MM.1S (cell line): ENCODE measurements at regions not wholly inside any gene's neighbourhood (a gene's known extent, or its start where the extent isn't known, plus 50 kb on each side); places are given as distances from the start of the nearest gene placed in this dataset.

Source experiments
- DNase-seq: peaks from one replicate; pipeline ENCODE4 v3.0.0-alpha.2; 2015
- H2AFZ ChIP-seq: fragments of 300-600 bp; sonication (generic); 2 replicates; pipeline ENCODE4 v1.6.0; 2016; ENCODE audit warnings: antibody characterized with exemption, low read length
- H3F3A ChIP-seq: fragments of 300-600 bp; sonication (generic); 2 replicates; pipeline ENCODE4 v1.6.1; 2016; ENCODE audit warnings: mild to moderate bottlenecking, antibody characterized with exemption, low read length, moderate library complexity, mixed read lengths; ENCODE audit not compliant: insufficient read depth
- H3K27ac ChIP-seq: fragments of 300-600 bp; sonication (generic); 2 replicates; pipeline ENCODE4 v1.5.1; 2016; ENCODE audit warnings: mild to moderate bottlenecking, low read length
- H3K27me3 ChIP-seq: fragments of 300-600 bp; sonication (generic); replicated peaks from 2 replicates; pipeline ENCODE4 v1.6.0; 2016; ENCODE audit warnings: low read length; ENCODE audit not compliant: insufficient read depth
- H3K36me3 ChIP-seq: fragments of 300-600 bp; sonication (generic); replicated peaks from 2 replicates; pipeline ENCODE4 v1.6.1; 2016; ENCODE audit warnings: mild to moderate bottlenecking, low read length, mixed read lengths; ENCODE audit not compliant: insufficient read depth
- H3K4me1 ChIP-seq: fragments of 300-600 bp; sonication (generic); 2 replicates; pipeline ENCODE4 v1.6.1; 2016; ENCODE audit warnings: low read length, mixed read lengths
- H3K4me2 ChIP-seq: fragments of 300-600 bp; sonication (generic); 2 replicates; pipeline ENCODE4 v1.6.0; 2016; ENCODE audit warnings: low read depth, low read length
- H3K4me3 ChIP-seq: fragments of 300-600 bp; sonication (generic); 2 replicates; pipeline ENCODE4 v1.5.1; 2016; ENCODE audit warnings: low read length, mixed read lengths
- H3K79me2 ChIP-seq: fragments of 300-600 bp; sonication (generic); 2 replicates; pipeline ENCODE4 v1.6.1; 2016; ENCODE audit warnings: mixed run types, low read length, mixed read lengths
- H3K9ac ChIP-seq: fragments of 300-600 bp; sonication (generic); 2 replicates; pipeline ENCODE4 v1.6.1; 2016; ENCODE audit warnings: low read length, mixed read lengths
- H3K9me2 ChIP-seq: fragments of 300-600 bp; sonication (generic); replicated peaks from 2 replicates; pipeline ENCODE4 v1.6.1; 2016; ENCODE audit warnings: mild to moderate bottlenecking, low read length, mixed read lengths; ENCODE audit not compliant: insufficient read depth
- H3K9me3 ChIP-seq: fragments of 300-600 bp; sonication (generic); replicated peaks from 2 replicates; pipeline ENCODE4 v1.6.1; 2016; ENCODE audit warnings: mild to moderate bottlenecking, low read length, mixed read lengths; ENCODE audit not compliant: insufficient read depth
- H4K20me1 ChIP-seq: fragments of 300-600 bp; sonication (generic); 2 replicates; pipeline ENCODE4 v1.6.1; 2016; ENCODE audit warnings: mild to moderate bottlenecking, low read length, moderate library complexity, mixed read lengths; ENCODE audit not compliant: insufficient read depth
- EZH2 ChIP-seq: fragments of 300-600 bp; sonication (generic); optimal IDR thresholded peaks from 2 replicates; pipeline ENCODE3; 2017; ENCODE audit warnings: low read depth, mild to moderate bottlenecking, antibody characterized with exemption, low read length, mixed read lengths
- EZH2phosphoT487 ChIP-seq: fragments of 300-600 bp; sonication (generic); IDR thresholded peaks from 2 replicates; pipeline ENCODE4 v1.6.1; 2018; ENCODE audit warnings: antibody characterized with exemption, low read length
- TF ChIP-seq, protein P1 (sequence below): fragments of 300-600 bp; sonication (generic); IDR thresholded peaks from 2 replicates; pipeline ENCODE4 v1.5.1; 2016; ENCODE audit warnings: antibody characterized with exemption, low read length, mixed read lengths

DNA sequence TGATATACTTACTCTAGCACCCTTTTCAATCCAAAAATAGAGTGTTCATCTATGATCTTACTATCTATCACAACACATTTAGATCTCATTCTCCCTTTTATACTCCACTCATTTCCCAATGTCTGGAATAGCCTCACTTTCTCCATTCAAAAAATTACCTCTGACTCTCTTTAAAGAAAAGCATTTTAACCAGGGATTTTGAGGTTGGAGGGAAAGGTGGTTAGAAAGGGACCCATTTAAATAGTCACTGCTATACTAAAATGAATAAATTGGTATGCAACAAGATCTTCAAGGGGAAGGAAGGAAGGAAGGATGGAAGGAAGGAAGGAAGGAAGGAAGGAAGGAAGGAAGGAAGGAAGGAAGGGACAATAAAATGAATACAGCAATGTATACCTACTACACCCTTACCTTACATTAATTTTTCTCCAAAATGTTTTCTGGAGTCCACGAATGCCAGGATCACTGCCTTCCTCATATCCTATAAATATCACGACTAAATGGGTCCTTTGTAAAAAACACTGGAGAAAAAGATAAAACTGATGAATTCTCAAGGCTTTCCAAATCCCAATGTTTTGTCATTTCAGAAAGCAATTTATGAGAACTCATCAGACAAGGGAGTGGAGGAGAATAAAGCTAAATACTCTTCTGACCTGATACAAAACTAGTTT, 202.7 kb downstream of the ZEB2 start:
- Histone ChIP-seq H3K9me3 (no peaks in the 10 kb centered on the region), H3K27ac (no peak overlapping the region), H3K36me3 (no peaks in the 10 kb centered on the region), H3K79me2 (no peaks in the 10 kb centered on the region), H3K4me2 (no peak overlapping the region), H3K27me3 (no peaks in the 10 kb centered on the region), H2AFZ (no peak overlapping the region), H3K4me1 (no peaks in the 10 kb centered on the region), H3K9me2 (no peaks in the 10 kb centered on the region), H3K9ac (no peak overlapping the region), H4K20me1 (no peaks in the 10 kb centered on the region), H3F3A (no peaks in the 10 kb centered on the region), H3K4me3 (no peak overlapping the region)
- no peak for TF ChIP-seq EZH2phosphoT487
- no peak for TF ChIP-seq EZH2
- TF ChIP-seq, protein P1, sequence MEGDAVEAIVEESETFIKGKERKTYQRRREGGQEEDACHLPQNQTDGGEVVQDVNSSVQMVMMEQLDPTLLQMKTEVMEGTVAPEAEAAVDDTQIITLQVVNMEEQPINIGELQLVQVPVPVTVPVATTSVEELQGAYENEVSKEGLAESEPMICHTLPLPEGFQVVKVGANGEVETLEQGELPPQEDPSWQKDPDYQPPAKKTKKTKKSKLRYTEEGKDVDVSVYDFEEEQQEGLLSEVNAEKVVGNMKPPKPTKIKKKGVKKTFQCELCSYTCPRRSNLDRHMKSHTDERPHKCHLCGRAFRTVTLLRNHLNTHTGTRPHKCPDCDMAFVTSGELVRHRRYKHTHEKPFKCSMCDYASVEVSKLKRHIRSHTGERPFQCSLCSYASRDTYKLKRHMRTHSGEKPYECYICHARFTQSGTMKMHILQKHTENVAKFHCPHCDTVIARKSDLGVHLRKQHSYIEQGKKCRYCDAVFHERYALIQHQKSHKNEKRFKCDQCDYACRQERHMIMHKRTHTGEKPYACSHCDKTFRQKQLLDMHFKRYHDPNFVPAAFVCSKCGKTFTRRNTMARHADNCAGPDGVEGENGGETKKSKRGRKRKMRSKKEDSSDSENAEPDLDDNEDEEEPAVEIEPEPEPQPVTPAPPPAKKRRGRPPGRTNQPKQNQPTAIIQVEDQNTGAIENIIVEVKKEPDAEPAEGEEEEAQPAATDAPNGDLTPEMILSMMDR = no peak
- DNase-seq = no peak

DNA sequence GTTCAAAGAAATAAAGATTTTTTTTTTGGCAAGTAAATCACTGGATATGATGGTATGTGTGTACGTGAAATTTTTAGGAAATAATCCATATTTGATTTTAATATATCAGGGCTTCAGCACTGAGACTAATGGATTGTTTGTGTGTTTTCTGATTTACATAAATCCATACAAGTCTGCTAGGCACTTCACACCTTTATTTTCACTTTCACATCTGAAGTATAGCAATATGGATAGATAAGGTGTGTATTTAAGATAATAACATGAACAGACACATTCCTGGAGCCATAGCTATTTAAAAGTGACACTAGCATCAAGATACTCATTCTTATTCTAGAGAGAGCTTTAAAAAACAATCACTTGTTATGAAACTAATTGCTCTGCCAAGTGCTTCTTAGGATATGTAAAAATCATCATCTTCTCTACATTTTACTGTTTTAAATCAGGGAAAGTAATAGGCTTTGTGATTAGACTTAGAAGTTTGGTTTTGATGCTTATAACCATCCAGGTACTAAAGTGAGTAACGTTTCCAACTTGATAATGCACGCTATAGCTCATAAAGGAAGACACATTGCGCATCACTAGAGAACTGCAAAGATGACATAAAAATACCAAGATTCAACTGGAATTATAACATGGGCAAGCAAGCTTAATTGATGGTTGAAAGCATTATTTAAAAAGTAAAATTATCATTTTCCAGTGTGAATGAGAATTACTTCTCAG, 208.9 kb downstream of the ZEB2 start:
- no peaks in the 10 kb centered on the region for H3K9me3 ChIP-seq
- H3K4me2 ChIP-seq = no peak overlapping the region
- no peak for DNase-seq
- TF ChIP-seq EZH2 = no peak
- TF ChIP-seq, protein P1 = no peak
- no peak for TF ChIP-seq EZH2phosphoT487
- no peaks in the 10 kb centered on the region for H3K36me3 ChIP-seq
- no peaks in the 10 kb centered on the region for H3F3A ChIP-seq
- H3K9ac ChIP-seq = no peak overlapping the region
- H3K79me2 ChIP-seq = no peaks in the 10 kb centered on the region
- no peak overlapping the region for H3K4me3 ChIP-seq
- H3K4me1 ChIP-seq = no peaks in the 10 kb centered on the region
- H4K20me1 ChIP-seq = no peaks in the 10 kb centered on the region
- H2AFZ ChIP-seq = no peak overlapping the region
- H3K27me3 ChIP-seq = no peaks in the 10 kb centered on the region
- H3K9me2 ChIP-seq = no peaks in the 10 kb centered on the region
- no peak overlapping the region for H3K27ac ChIP-seq

DNA sequence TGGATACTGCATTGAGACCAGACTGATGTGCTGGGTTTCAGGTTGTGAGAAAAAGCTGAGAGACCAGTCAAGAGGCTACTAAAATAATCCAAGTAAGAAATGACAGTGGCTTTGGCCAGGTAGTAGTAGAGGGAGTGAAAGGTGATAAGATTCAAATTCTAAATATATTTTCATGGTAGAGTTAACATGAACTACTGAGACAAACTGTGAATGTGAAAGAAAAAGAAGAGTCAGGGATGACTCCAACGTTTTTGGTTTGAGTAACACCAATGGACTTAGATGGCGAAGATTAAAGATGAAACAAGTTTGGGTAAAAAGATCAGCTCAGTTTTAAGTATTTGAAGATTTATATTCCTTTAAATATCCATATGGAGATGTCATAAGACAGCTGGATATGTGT, 209.4 kb downstream of the ZEB2 start:
- H3K36me3 ChIP-seq = no peaks in the 10 kb centered on the region
- H3K4me1 ChIP-seq = no peaks in the 10 kb centered on the region
- no peak for TF ChIP-seq EZH2phosphoT487
- TF ChIP-seq EZH2 = no peak
- no peak overlapping the region for H3K9ac ChIP-seq
- no peaks in the 10 kb centered on the region for H3F3A ChIP-seq
- no peaks in the 10 kb centered on the region for H3K27me3 ChIP-seq
- no peaks in the 10 kb centered on the region for H3K9me3 ChIP-seq
- no peak overlapping the region for H2AFZ ChIP-seq
- H4K20me1 ChIP-seq = no peaks in the 10 kb centered on the region
- no peak for DNase-seq
- no peaks in the 10 kb centered on the region for H3K79me2 ChIP-seq
- no peak overlapping the region for H3K4me3 ChIP-seq
- no peak overlapping the region for H3K4me2 ChIP-seq
- H3K9me2 ChIP-seq = no peaks in the 10 kb centered on the region
- H3K27ac ChIP-seq = no peak overlapping the region

DNA sequence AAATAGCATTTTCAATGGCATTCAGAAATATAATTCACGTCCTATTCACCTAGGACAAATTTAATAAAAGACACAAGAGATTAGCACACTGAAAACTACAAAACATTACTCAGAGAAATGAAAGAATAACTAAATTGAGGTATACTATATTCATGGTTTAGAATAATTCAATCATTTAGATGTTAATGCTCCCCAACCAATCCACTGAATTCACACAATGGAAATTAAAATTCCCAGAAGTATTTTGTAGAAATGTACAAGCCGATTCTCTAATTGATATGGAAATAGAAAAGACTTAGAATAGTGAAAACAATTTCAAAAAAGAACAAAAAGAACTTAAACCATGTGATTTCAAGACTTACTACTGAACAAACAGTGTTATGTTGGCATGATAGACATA, 212.2 kb downstream of the ZEB2 start:
- no peak overlapping the region for H3K27ac ChIP-seq
- no peaks in the 10 kb centered on the region for H3F3A ChIP-seq
- DNase-seq = no peak
- H3K4me3 ChIP-seq = no peak overlapping the region
- no peaks in the 10 kb centered on the region for H3K9me3 ChIP-seq
- H3K27me3 ChIP-seq = no peaks in the 10 kb centered on the region
- TF ChIP-seq EZH2 = no peak
- TF ChIP-seq, protein P1 = no peak
- TF ChIP-seq EZH2phosphoT487 = no peak
- H4K20me1 ChIP-seq = no peaks in the 10 kb centered on the region
- H3K9ac ChIP-seq = no peak overlapping the region
- H3K9me2 ChIP-seq = no peaks in the 10 kb centered on the region
- no peaks in the 10 kb centered on the region for H3K36me3 ChIP-seq
- no peaks in the 10 kb centered on the region for H3K79me2 ChIP-seq
- H2AFZ ChIP-seq = no peak overlapping the region
- no peak overlapping the region for H3K4me2 ChIP-seq
- H3K4me1 ChIP-seq = no peaks in the 10 kb centered on the region
